Suprapubic skin (tissue), 4 donors: ENCODE measurements at regions not wholly inside any gene's neighbourhood (a gene's known extent, or its start where the extent isn't known, plus 50 kb on each side); places are given as distances from the start of the nearest gene placed in this dataset.
"Not testable (repeated sequence)": the region's sequence is repeated elsewhere in the genome, so short reads cannot be mapped to it uniquely, and the experiment has no call there.

ENCODE experiments used
- DNase-seq, 2 donors: peaks; one replicate each; pipeline ENCODE4 v3.0.0-alpha.2; 2019; ENCODE audit warnings: low spot score in 2 of 2
- H3K27ac ChIP-seq: fragments of 200-600 bp; sonication (generic); one replicate; pipeline ENCODE4 v1.5.1; 2019
- H3K27me3 ChIP-seq: fragments of 200-600 bp; sonication (generic); one replicate; pipeline ENCODE4 v1.5.1; 2019
- H3K36me3 ChIP-seq: fragments of 200-600 bp; sonication (generic); one replicate; pipeline ENCODE4 v1.5.1; 2019
- H3K4me1 ChIP-seq: fragments of 200-600 bp; sonication (generic); one replicate; pipeline ENCODE4 v1.5.1; 2019
- H3K4me3 ChIP-seq: fragments of 200-600 bp; sonication (generic); one replicate; pipeline ENCODE4 v1.5.1; 2019; ENCODE audit warnings: mild to moderate bottlenecking
- H3K9me3 ChIP-seq: fragments of 200-600 bp; sonication (generic); one replicate; pipeline ENCODE4 v1.5.1; 2019
- CTCF ChIP-seq, 2 donors: fragments of 200-600 bp in 1 of 2; fragments of 450-650 bp in 1 of 2; sonication (generic) in 1 of 2; IDR thresholded peaks; one replicate each; pipeline ENCODE4 v1.5.1; 2016 to 2019; ENCODE audit warnings: antibody characterized with exemption in 2 of 2, mild to moderate bottlenecking in 1 of 2, moderate library complexity in 1 of 2
- EP300 ChIP-seq: sonication (generic); formaldehyde crosslinking; IDR thresholded peaks from one replicate; pipeline ENCODE4 v1.6.1; 2017; ENCODE audit warnings: antibody characterized with exemption
- POLR2A ChIP-seq, 2 donors: fragments of 450-650 bp; IDR thresholded peaks; one replicate each; pipeline ENCODE4 v1.6.1; 2017; ENCODE audit warnings: antibody characterized with exemption in 2 of 2, mild to moderate bottlenecking in 2 of 2, moderate library complexity in 2 of 2
- POLR2AphosphoS5 ChIP-seq, 3 donors: sonication (generic); formaldehyde crosslinking; IDR thresholded peaks; one replicate each; pipeline ENCODE4 v1.6.1; 2017; ENCODE audit warnings: antibody characterized with exemption in 3 of 3
- WGBS: methylation state at CpG from one replicate; pipeline ENCODE4 v1.1.5; 2018; 5-methylcytosine and 5-hydroxymethylcytosine counted together

GRCh38 chr4:118512870-118513269, 160.1 kb upstream of the PRSS12 start:
- H3K4me1 ChIP-seq, H3K4me3 ChIP-seq, H3K27ac ChIP-seq, H3K36me3 ChIP-seq, H3K9me3 ChIP-seq, H3K27me3 ChIP-seq, DNase-seq: not testable (repeated sequence)
- WGBS: 68% methylated on average over 3 of the region's 3 CpGs

DNA sequence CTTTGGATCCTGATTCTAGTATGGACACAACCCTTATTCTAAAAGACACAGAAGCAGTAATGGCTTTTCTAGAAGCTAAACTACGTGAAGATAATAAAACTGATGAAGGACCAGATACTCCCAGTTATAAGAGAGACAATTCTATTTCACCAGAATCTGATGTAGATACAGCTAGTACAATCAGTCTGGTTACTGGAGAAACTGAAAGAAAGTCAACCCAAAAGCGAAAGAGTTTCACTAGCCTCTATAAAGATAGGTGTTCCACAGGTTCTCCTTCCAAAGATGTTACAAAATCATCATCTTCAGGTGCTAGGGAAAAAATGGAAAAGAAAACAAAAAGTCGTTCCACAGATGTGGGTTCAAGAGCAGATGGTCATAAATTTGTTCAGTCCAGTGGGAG, 161.5 kb upstream of the PRSS12 start:
- DNase-seq, H3K27ac ChIP-seq, H3K27me3 ChIP-seq, H3K9me3 ChIP-seq, H3K4me3 ChIP-seq, H3K36me3 ChIP-seq, H3K4me1 ChIP-seq: not testable (repeated sequence)
- WGBS: 94% methylated on average over 2 of the region's 3 CpGs

- not testable (repeated sequence) for H3K36me3 ChIP-seq, H3K4me1 ChIP-seq, H3K27me3 ChIP-seq, DNase-seq, H3K9me3 ChIP-seq, H3K27ac ChIP-seq, H3K4me3 ChIP-seq
- WGBS: 95% methylated on average over 1 of the region's 1 CpG
These were observed 163.3 kb upstream of the PRSS12 start for GRCh38 chr4:118516107-118516506.

- not testable (repeated sequence) for H3K9me3 ChIP-seq, H3K4me3 ChIP-seq, H3K27me3 ChIP-seq, H3K36me3 ChIP-seq, H3K27ac ChIP-seq, DNase-seq, H3K4me1 ChIP-seq
- WGBS: 75% methylated on average over 2 of the region's 2 CpGs
These were observed 155.1 kb upstream of the METTL14 start for GRCh38 chr4:118530107-118530506.

- not testable (repeated sequence) for H3K27ac ChIP-seq, H3K9me3 ChIP-seq, H3K4me1 ChIP-seq, DNase-seq, H3K27me3 ChIP-seq, H3K36me3 ChIP-seq, H3K4me3 ChIP-seq
These were observed 153.2 kb upstream of the METTL14 start for GRCh38 chr4:118531947-118532346.

- H3K9me3 ChIP-seq, H3K36me3 ChIP-seq, H3K27ac ChIP-seq, H3K27me3 ChIP-seq, H3K4me3 ChIP-seq, DNase-seq, H3K4me1 ChIP-seq: not testable (repeated sequence)
- 98% methylated on average over 2 of the region's 3 CpGs for WGBS
These were observed 149.4 kb upstream of the METTL14 start for GRCh38 chr4:118535788-118536187.

DNA sequence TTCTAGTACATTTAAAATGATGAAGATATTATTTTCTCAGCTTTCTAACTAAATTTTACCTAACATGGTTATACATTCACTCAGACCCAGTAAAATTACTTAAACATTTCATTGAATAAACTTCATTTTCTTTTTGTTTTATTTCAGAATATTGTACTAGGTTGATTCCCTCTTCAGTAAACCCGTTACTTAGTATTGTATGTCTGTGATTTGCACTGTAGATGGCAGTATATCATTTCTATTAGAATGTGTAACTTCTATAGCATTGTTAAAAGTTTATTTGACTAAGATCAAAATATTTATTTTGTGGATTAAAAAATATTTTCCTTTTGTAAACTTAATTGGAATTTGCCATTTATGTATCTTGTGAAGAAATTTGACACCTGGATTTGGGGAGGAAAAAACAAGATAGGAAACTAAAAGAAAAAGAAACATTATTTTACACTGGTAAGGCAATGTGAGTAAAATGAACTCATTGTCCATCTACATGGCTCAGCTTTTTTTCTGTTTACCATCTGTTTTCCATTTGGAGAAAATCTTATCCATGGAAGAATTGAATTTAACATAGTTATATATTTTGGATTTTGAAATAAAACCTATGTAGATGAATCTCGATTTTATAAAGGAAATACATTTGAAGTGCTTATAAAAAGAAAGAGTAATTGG, 145.6 kb upstream of the METTL14 start:
- H3K27me3 ChIP-seq, H3K27ac ChIP-seq, H3K4me3 ChIP-seq, H3K36me3 ChIP-seq, DNase-seq, H3K9me3 ChIP-seq, H3K4me1 ChIP-seq: not testable (repeated sequence)
- 40% methylated on average over 2 of the region's 2 CpGs for WGBS

DNA sequence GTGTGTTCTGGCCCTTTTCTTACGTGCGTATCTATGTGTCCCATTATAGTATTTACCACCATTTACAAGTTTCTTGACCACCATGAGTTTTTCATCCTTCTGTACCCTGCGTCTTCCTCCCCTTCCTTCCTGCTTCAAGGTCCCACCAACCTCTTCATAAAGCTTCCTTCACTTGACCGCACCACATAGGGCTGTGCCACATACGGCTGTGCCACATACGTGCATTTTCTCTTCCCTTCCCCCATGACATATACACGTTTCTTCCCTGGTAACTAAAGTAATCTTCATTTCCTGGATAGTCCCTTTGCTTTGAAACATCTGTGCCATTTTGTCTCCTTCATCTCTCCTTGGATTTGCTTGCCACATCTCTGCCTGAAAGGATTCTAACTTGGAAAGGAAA, 128.6 kb upstream of the METTL14 start:
- not testable (repeated sequence) for H3K27me3 ChIP-seq, H3K4me1 ChIP-seq
- WGBS: 78% methylated on average over 7 of the region's 7 CpGs

GRCh38 chr4:118557298-118557851, 127.8 kb upstream of the METTL14 start:
- no peaks in the 10 kb centered on the region for H3K4me1 ChIP-seq
- no peak overlapping the region for H3K4me3 ChIP-seq
- no peaks in the 10 kb centered on the region for H3K36me3 ChIP-seq
- no peaks in the 10 kb centered on the region for H3K27me3 ChIP-seq
- H3K9me3 ChIP-seq: no peaks in the 10 kb centered on the region
- DNase-seq: no peak
- H3K27ac ChIP-seq: no peak overlapping the region
- no peak for TF ChIP-seq CTCF (IDR thresholded peaks at IDR 0.05)
- TF ChIP-seq POLR2A (IDR thresholded peaks at IDR 0.05): no peak
- no peak for TF ChIP-seq POLR2AphosphoS5 (IDR thresholded peaks at IDR 0.05)
- no peak for TF ChIP-seq EP300
- whole genome bisulfite sequencing: 38% methylated on average over 8 of the region's 8 CpGs

More for the DNA sequence above, 128.6 kb upstream of the METTL14 start:
- DNase-seq, H3K36me3 ChIP-seq, H3K27ac ChIP-seq, H3K4me3 ChIP-seq, H3K9me3 ChIP-seq: not testable (repeated sequence)

DNA sequence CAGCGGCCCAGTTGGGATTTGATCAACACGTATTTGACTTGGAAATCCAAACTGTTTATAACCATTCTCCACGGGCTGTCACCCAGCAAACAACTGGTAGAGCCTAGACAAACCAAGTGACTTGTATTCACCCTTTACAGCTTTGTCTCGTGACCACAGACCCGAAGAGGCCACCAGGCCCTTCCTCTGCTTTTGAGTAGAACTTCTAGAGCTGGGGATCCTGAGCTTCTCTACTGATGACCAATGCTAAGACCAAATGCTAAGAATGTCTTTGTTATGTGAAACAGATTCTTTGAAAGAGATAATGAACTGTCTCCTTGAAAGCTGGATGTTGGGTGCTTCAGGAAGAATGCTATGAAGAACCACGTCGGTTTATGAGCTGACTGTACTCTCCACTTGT, 127.0 kb upstream of the METTL14 start:
- no CpG with 5 or more reads among the region's 7 CpGs for WGBS

GRCh38 chr4:118561559-118561958, 123.6 kb upstream of the METTL14 start:
- not testable (repeated sequence) for H3K4me1 ChIP-seq, DNase-seq, H3K27me3 ChIP-seq, H3K9me3 ChIP-seq, H3K27ac ChIP-seq, H3K4me3 ChIP-seq, H3K36me3 ChIP-seq

More for the DNA sequence above, 127.0 kb upstream of the METTL14 start:
- H3K27me3 ChIP-seq, H3K4me3 ChIP-seq, DNase-seq, H3K4me1 ChIP-seq, H3K36me3 ChIP-seq, H3K9me3 ChIP-seq, H3K27ac ChIP-seq: not testable (repeated sequence)

DNA sequence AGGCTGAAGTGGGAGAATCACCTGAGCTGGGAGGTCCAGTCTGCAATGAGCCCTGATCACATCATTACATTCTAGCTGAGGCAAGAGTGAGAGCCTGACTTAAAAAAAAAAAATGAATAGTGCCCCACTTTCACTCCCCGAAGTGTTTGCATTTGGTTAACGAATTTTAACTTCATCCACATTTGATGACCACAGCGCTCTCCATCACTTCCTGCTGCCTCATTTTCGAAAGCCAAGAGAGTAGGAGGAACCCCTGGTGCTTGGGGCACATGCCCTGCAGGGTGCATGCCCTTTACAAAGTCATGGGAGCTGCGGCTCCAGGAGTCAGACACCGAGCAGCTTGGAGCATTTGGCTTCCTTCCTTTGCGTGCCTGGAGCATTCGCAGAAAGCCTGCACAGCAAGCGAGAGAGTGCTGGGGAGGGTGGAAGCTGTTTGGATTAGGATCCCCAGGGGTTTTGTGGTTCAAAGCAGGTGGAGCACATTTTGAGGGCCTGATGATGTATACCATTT, 119.1 kb upstream of the METTL14 start:
- H3K4me1 ChIP-seq, H3K36me3 ChIP-seq, H3K27ac ChIP-seq, DNase-seq, H3K4me3 ChIP-seq, H3K27me3 ChIP-seq, H3K9me3 ChIP-seq: not testable (repeated sequence)
- 20% methylated on average over 9 of the region's 9 CpGs for WGBS

DNA sequence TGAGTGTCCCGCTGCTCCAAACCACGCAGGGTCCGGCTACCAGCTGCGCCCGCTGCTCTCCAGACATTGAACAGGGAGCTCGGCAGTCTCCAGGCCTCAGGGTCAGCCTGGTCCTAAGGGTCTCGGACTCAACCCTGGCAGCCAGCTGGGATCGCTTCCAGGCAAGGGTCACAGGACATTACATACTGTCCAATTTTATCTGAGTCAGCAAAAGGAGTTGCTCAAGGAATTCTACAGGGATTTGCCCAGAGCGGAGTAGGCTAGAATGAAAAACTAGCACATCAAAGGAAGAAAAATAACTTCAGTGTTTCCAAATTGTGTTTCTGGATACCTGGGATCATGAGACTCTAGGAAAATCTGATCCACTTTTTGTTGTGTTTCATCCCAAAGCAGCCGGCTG, 112.2 kb upstream of the METTL14 start:
- H3K9me3 ChIP-seq, H3K4me3 ChIP-seq, DNase-seq, H3K27me3 ChIP-seq, H3K36me3 ChIP-seq, H3K27ac ChIP-seq, H3K4me1 ChIP-seq: not testable (repeated sequence)
- WGBS: 95% methylated on average over 10 of the region's 10 CpGs
